T-helper 2 cell treated with Interferon-gamma antibody and Interleukin-4, amounts not matched to agents 100 ng/mL and 5 ng/mL, for 36 hours (primary cell): ENCODE measurements at regions not wholly inside any gene's neighbourhood (a gene's known extent, or its start where the extent isn't known, plus 50 kb on each side); places are given as distances from the start of the nearest gene placed in this dataset.
"Not testable (repeated sequence)": the region's sequence is repeated elsewhere in the genome, so short reads cannot be mapped to it uniquely, and the experiment has no call there.

Experiments
- intact Hi-C: fragments of 100-400 bp; cut with micrococcal nuclease; formaldehyde crosslinking; loops from one replicate; pipeline ENCODE4 v1.15.1; 2023

- intact Hi-C loops, result no loop called here
Observed at GRCh38 chr4:111986095-111986494, 159.2 kb upstream of the FAM241A start.

- intact Hi-C loops, result no loop called here
Observed at GRCh38 chr4:111988514-111988913, 156.7 kb upstream of the FAM241A start.

GRCh38 chr4:111989817-111990216 is 155.4 kb upstream of the FAM241A start:
- intact Hi-C loops, result no loop called here

DNA sequence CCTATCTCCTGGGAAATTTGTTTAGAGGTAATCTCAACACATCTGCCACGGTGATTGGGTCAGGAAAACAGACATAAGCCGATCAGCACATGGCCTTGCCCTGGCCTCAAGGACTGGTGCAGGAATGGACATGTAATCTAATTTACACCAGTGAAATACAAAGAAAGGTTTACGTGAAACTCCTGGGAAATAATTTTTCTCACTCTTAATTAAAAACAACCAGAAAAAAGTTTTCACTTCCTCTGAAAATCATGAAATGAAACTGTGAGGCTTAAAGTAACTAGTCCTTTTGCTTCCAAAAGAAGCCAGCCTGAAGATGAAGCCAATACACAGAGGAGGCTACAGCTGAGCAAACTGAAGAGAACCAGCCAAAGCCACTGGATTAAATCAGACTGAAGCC is 154.1 kb upstream of the FAM241A start:
- intact Hi-C loops, result no loop called here

DNA sequence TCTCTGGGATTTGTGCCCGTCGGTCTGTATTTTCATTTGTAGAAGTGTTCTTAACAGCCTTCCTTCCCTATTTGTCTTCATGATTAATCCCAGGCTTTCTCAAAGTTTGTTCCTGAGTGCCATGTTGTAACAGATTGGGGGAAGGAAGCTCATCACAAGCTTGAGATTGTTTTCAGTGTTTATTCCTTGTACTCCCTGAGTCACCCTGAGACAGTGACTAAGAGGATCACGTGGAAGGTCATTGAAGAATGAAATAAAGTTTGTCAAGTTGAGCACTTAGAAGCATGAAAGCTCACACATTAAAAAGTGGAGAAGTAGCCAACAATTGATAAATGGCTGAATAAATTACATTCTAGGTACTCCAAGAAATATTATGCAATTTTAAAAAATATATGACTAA is 153.5 kb upstream of the FAM241A start:
- intact Hi-C loops, result no loop called here

DNA sequence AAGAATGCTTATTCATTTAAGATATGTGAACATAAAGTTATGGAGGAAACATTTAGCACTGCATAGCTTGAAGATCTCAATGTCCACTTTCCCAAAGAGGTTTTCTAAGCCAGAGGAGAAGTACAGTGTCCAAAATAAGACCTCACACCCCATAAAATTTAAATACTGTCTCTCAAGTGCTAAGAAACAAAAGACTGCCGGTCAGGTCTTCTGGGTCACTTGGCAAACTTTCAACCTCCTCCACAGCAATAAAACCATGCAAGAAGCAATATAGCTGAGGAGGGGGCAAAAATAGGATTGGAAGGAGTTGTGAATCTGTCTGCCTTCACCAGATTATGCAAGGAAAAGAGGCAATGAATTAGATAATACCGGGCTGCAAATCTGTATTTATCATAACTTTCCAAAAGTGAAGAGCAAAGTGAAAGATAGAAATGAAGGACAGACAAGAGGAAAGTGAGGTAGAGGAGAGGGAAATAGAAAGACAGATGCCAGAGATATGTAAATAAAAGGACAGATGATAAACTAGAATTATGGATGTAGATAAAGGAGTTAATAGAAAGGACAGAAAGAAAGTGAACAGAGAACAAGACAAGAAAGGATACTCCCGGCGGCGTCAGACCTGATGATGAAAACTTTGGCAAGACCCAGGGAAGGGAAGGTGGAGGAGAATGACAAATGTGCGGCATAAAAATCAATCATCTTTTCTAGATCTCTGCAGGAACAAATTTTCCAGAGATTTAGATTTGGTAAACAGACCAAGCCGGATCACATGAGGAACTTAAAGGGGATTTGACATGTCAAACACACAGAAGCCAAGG is 152.7 kb upstream of the FAM241A start:
- intact Hi-C loops, result no loop called here

GRCh38 chr4:111994392-111994791 is 150.9 kb upstream of the FAM241A start:
- intact Hi-C loops, result no loop called here

GRCh38 chr4:111997785-111998184 is 147.5 kb upstream of the FAM241A start:
- intact Hi-C loops, result no loop called here

GRCh38 chr4:111999801-112000200 is 145.5 kb upstream of the FAM241A start:
- intact Hi-C loops, result no loop called here

DNA sequence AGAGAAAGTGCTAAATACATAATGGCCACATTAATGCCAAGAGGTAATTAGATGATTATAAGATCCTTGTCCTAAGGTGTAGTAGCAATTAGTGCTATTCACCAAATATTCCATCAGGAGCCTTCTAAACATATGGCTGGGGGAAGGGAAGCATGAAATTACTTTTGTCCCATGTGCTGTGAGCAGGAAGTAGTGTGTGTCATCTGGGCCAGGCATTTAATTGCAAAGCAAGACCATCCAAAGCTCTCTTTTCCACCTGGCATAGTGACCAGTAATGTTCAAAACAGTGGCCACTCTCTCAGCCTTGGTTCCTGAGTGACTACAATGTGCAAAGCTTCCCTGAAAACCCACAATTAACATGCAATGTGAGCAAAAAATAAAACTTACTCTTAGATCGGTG is 144.2 kb upstream of the FAM241A start:
- intact Hi-C loops, result no loop called here

- intact Hi-C loops, result no loop called here
Observed at GRCh38 chr4:112002248-112002661, 143.0 kb upstream of the FAM241A start.

DNA sequence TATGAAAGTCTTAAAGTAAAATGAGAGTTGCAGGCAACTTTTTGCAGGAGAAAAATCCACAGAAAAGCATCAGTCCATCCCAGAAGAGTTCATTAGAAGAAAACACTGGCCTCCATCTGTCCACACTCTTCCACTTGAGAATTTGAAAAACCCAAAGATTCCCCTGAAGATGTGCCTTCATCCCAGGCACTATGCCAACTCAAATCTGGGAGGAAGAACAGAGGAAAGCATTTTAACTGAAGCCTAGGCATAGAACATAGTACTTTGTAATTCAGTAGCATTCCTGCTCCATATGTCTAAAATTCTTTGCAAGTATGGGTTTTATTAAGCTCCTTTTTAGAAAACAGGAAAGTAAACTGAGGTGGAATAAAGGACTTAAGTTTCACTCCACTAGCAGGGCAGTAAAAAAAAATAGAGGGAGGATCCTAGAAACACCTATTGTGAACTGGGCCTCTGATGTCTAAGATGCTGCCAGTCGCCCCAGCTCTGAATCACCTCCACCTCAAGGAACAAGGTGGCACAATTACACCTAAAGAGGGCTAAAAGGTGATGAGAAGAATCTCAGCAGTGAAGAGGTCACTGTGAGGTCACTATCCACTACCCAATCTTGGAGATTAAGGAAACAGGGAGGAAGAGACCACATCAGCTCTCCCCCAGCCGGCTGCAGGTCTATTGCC is 141.9 kb upstream of the FAM241A start:
- intact Hi-C loops, result no loop called here

- intact Hi-C loops, result no loop called here
Observed at GRCh38 chr4:112005027-112005426, 140.2 kb upstream of the FAM241A start.

- intact Hi-C loops, result no loop called here
Observed at GRCh38 chr4:112007391-112007790, 137.9 kb upstream of the FAM241A start.

DNA sequence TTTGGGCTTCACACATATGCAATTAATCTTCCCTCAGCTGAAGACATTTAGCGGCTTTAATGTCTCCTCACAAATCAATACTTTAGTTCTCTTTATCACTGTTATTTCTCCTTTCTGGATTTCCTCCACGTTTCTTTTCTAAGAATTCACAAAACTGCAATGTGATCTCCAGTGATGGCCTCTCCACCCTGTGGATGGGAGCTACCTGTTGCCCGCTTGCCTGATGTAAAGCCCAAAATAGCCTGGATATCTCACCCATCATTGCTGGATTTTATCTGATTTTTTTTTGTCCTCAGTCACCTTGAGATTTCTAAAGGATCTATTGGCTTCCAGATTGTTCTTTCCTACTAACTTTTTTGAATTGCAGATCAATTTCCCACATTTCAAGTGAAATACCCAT is 129.3 kb upstream of the FAM241A start:
- intact Hi-C loops, result no loop called here

DNA sequence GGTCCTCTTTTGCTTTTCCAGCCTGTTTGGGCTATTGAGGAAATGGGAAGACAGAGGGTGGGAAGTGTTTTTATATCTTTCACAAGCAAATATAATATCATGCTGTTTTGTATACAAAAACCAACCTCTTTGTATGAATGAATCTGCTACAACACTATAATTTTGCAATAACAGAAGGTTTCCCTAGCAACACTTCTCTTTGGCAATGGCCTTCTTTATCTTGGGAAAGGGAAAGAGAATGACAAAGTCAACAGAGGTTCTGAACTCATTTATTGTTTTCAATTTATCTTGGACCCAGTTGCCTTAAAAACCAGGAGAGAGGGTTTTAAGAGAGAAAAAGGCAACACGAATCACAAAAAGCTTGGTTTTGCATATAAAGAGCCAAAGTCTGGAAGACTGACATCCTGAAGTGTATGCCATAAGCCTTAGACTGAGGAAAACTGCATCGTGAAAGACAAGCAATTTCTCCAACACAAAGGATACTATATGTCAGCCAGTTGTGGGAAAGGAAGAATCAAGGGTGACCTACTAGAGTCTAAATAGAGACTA is 121.8 kb upstream of the FAM241A start:
- intact Hi-C loops, result no loop called here

GRCh38 chr4:112026058-112026457 is 119.2 kb upstream of the FAM241A start:
- intact Hi-C loops, result no loop called here

DNA sequence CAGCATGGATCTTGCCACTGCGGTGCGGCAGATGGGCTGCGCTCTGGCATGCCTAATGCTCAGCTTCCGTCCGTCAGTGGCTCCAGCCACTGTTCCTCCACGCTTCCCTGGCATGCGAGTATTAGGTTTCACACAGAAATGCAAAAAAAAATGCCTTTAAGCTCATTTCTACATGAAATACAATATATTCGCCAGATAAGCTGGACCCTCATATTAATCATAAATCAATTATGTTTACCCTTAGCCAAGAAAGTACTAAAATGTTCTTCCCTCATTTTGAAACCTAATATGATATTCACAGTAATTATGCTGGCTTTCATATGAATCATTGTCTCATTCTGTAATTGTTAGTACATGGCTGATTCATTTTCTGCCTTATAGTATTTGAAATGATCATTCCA is 115.5 kb upstream of the FAM241A start:
- intact Hi-C loops, result loop anchor here (2.0 kb wide), 1 partner anchor 387 kb away; no protein-coding TSS in a partner anchor

- intact Hi-C loops, result loop anchor here (2.0 kb wide), 1 partner anchor 389 kb away; no protein-coding TSS in a partner anchor
Observed at GRCh38 chr4:112031712-112032328, 113.4 kb upstream of the FAM241A start.

- intact Hi-C loops, result no loop called here
Observed at GRCh38 chr4:112036886-112037285, 108.4 kb upstream of the FAM241A start.

DNA sequence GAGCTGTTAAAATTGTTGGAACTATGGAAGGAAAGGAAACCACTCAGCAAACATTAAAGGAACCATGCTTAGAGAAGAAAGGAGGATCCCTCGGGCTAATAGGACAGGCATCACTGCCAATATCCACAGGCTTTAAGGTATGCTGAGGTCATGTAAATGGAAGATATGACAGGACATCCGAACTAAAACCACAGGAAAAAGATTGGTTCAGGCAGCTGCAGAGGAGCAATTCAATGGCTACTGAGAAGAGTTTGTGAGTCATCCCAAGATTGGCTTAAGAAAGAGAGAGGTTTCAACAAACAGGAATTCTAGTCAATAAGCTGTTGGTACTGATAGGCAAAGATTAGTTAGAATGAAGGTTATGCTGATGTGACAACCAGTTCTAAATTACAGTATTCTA is 106.4 kb upstream of the FAM241A start:
- intact Hi-C loops, result no loop called here

DNA sequence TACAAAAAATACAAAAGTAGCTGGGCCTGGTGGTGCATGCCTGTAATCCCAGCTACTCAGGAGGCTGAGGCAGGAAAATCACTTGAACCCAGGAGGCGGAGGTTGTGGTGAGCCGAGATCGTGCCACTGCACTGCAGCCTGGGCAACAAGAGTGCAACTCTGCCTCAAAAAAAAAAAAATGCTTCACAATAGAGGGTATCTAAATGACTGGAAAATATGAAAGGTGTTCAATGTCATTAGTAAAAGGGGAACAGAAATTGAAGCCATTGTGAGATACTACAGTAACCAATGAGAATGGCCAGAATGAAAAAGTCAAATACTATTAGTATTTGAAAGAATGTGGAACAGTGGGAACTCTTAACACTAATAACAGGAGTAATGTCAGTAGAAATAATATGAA is 96.1 kb upstream of the FAM241A start:
- intact Hi-C loops, result not testable (repeated sequence)
